ENCODE measurements at regions not wholly inside any gene's neighbourhood (a gene's known extent, or its start where the extent isn't known, plus 50 kb on each side); places are given as distances from the start of the nearest gene placed in this dataset.
"Not testable (repeated sequence)": the region's sequence is repeated elsewhere in the genome, so short reads cannot be mapped to it uniquely, and the experiment has no call there.

- TF ChIP-seq CTCF (IDR thresholded peaks at IDR 0.05); FOXK1 (CRISPR knock-in tag; IDR thresholded peaks at IDR 0.05); ERG (CRISPR knock-in tag; IDR thresholded peaks at IDR 0.05); ZNF512 (CRISPR knock-in tag; IDR thresholded peaks at IDR 0.05; ENCODE audit: borderline replicate concordance); ATF2 (CRISPR knock-in tag; IDR thresholded peaks at IDR 0.05; ENCODE audit: borderline replicate concordance, low read depth); RELA (CRISPR knock-in tag; IDR thresholded peaks at IDR 0.05; ENCODE audit: borderline replicate concordance); MYBL2 (CRISPR knock-in tag; IDR thresholded peaks at IDR 0.05); ZNF281 (CRISPR knock-in tag; IDR thresholded peaks at IDR 0.05); ARID4B (CRISPR knock-in tag; IDR thresholded peaks at IDR 0.05; ENCODE audit: borderline replicate concordance); ATF3 (CRISPR knock-in tag; conservative IDR thresholded peaks at IDR 0.05): not testable (repeated sequence)
Measured at GRCh38 chr11:83383838-83384237, 97.7 kb upstream of the CCDC90B start.

Measured in WTC11 (cell line).